ENCODE measurements at regions not wholly inside any gene's neighbourhood (a gene's known extent, or its start where the extent isn't known, plus 50 kb on each side); places are given as distances from the start of the nearest gene placed in this dataset.
"Not testable (repeated sequence)": the region's sequence is repeated elsewhere in the genome, so short reads cannot be mapped to it uniquely, and the experiment has no call there.

DNA sequence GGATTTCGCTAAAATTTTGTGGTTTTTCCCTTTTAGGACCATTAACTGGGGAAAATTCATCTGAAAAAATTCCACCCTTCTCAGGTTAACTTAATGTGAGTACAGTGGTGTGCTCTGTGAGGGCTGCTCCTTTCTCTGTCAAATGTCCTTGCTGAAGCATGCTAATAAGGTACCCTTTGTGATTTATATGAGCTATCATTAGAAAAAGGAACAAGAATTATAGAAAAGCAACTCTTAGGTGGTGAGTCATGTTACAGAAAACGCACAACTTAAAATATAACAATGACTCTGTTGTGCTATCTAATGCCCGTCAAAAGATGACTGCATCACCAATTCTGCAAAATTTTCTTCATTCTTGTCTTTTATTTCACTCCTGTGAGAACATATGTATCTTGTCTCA, 162.0 kb upstream of the MAGI2 start:
- Histone ChIP-seq H3K9ac (ENCODE audit: low read length in 5 of 5) (no peak overlapping the region), H3K4me3 (ENCODE audit: low read depth in 1 of 5, low read length in 5 of 5) (no peak overlapping the region), H3K27ac (ENCODE audit: low read depth, low read length) (no peak overlapping the region)

DNA sequence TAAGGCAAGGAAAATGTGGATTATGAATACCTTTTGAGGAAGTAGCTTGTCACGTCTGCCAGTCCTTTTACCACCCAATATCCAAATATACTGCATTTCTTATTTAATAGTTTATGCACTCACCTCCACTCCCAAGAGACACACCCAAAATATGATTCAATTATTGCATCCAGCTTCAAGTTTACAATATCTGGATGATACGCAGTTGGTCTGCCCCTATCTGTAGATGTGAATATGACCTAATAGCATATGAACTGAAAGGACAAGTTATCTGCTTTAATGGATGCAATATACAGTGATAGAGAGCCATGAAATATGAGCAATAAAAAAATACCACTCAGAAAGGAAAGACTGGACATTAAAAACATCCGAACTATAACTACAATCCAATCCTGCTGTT, 159.4 kb upstream of the MAGI2 start:
- H3K4me3 ChIP-seq (ENCODE audit: low read depth in 1 of 5, low read length in 5 of 5): no peak overlapping the region
- no peak overlapping the region for H3K27ac ChIP-seq (ENCODE audit: low read depth, low read length)
- H3K27me3 ChIP-seq (ENCODE audit: control insufficient read depth in 5 of 5, insufficient read depth in 4 of 5, low read length in 5 of 5): no peaks in the 10 kb centered on the region
- no peak overlapping the region for H3K9ac ChIP-seq (ENCODE audit: low read length in 5 of 5)
- no peaks in the 10 kb centered on the region for H3K9me3 ChIP-seq (ENCODE audit: control insufficient read depth in 5 of 5, low read length in 5 of 5)
- H3K36me3 ChIP-seq (ENCODE audit: control insufficient read depth in 5 of 5, insufficient read depth in 5 of 5, low read length in 5 of 5): no peaks in the 10 kb centered on the region
- H3K4me1 ChIP-seq (ENCODE audit: control insufficient read depth in 5 of 5, insufficient read depth in 5 of 5, low read length in 5 of 5): no peaks in the 10 kb centered on the region

More for the DNA sequence above, 162.0 kb upstream of the MAGI2 start:
- H3K9me3 ChIP-seq (ENCODE audit: control insufficient read depth in 5 of 5, low read length in 5 of 5): no peaks in the 10 kb centered on the region
- peaks cover 0 to 2% (median 0%) of the 10 kb centered on the region in 5 donors for H3K4me1 ChIP-seq (ENCODE audit: control insufficient read depth in 5 of 5, insufficient read depth in 5 of 5, low read length in 5 of 5)
- H3K36me3 ChIP-seq (ENCODE audit: control insufficient read depth in 5 of 5, insufficient read depth in 5 of 5, low read length in 5 of 5): no peaks in the 10 kb centered on the region
- no peaks in the 10 kb centered on the region for H3K27me3 ChIP-seq (ENCODE audit: control insufficient read depth in 5 of 5, insufficient read depth in 4 of 5, low read length in 5 of 5)

DNA sequence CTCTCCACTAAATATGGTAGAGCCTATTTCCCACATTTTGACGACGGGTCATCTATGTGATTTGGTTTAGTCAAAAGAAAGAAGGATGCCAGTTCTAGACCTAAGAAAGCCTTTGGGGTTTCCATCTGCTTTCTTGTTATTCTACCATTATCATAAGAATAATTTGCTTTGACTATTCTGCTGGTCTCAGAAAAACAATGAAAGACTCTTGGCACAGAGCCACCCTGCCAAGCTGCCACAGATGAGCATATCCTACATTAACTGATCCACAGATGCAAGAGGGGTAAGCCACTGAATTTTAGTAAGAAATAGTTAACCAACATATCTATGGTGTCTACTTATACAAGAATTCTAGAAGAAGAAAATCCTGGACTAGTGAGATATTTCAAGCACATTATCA, 158.6 kb upstream of the MAGI2 start:
- H3K4me3 ChIP-seq (ENCODE audit: low read depth in 1 of 5, low read length in 5 of 5): no peak overlapping the region
- H3K36me3 ChIP-seq (ENCODE audit: control insufficient read depth in 5 of 5, insufficient read depth in 5 of 5, low read length in 5 of 5): no peaks in the 10 kb centered on the region
- no peaks in the 10 kb centered on the region for H3K4me1 ChIP-seq (ENCODE audit: control insufficient read depth in 5 of 5, insufficient read depth in 5 of 5, low read length in 5 of 5)
- H3K27me3 ChIP-seq (ENCODE audit: control insufficient read depth in 5 of 5, insufficient read depth in 4 of 5, low read length in 5 of 5): no peaks in the 10 kb centered on the region
- H3K9ac ChIP-seq (ENCODE audit: low read length in 5 of 5): no peak overlapping the region
- no peak overlapping the region for H3K27ac ChIP-seq (ENCODE audit: low read depth, low read length)
- H3K9me3 ChIP-seq (ENCODE audit: control insufficient read depth in 5 of 5, low read length in 5 of 5): no peaks in the 10 kb centered on the region

DNA sequence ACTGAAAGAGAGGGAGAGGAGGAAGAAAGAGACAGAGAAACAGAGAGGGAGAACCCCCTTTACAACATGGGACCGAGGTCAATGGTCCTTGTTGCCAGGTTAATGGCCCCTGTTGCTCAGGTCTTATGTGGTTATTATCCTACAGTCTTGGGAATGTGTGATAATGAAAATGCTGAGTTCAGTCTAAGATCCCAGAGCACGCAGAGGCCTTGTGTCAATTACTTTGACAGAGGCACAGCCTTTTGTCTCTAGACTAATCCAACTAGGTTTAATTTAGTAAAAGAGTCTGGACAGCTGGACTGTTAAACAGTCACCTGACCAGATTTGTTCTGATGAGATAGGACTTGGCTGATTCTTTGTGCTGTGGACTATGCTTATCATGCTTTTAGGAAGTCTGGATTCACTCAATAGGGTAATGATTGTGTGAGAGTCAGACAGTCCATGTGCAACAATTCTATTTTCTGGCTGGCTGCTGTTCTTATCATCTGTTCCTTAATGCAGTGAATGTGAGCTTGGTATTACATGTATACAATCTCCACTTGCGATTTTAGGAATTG, 157.4 kb upstream of the MAGI2 start:
- Histone ChIP-seq H3K9me3 (ENCODE audit: control insufficient read depth in 5 of 5, low read length in 5 of 5) (no peaks in the 10 kb centered on the region), H3K4me3 (ENCODE audit: low read depth in 1 of 5, low read length in 5 of 5) (no peak overlapping the region), H3K9ac (ENCODE audit: low read length in 5 of 5) (no peak overlapping the region), H3K36me3 (ENCODE audit: control insufficient read depth in 5 of 5, insufficient read depth in 5 of 5, low read length in 5 of 5) (no peaks in the 10 kb centered on the region), H3K4me1 (ENCODE audit: control insufficient read depth in 5 of 5, insufficient read depth in 5 of 5, low read length in 5 of 5) (no peaks in the 10 kb centered on the region), H3K27ac (ENCODE audit: low read depth, low read length) (no peak overlapping the region), H3K27me3 (ENCODE audit: control insufficient read depth in 5 of 5, insufficient read depth in 4 of 5, low read length in 5 of 5) (no peaks in the 10 kb centered on the region)

DNA sequence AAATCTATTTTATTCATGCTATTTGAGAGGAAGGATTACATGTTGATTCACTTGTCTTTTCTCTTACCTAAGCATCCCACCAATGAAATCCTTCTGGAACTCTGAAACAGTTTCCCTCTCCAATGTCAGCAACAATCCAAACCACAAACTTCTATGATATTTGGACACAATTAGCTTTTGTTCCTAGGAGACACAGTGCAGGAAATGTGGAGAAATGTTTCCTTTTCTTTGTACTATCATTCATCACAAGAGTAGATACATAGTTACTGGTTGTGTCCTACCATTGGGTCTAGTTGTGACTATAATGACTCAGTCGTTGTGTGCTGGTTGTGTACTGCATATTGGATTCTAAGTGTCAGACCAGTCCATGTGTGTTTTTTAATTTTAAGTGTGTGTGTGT, 156.8 kb upstream of the MAGI2 start:
- no peak overlapping the region for H3K4me3 ChIP-seq (ENCODE audit: low read depth in 1 of 5, low read length in 5 of 5)
- H3K36me3 ChIP-seq (ENCODE audit: control insufficient read depth in 5 of 5, insufficient read depth in 5 of 5, low read length in 5 of 5): no peaks in the 10 kb centered on the region
- H3K27me3 ChIP-seq (ENCODE audit: control insufficient read depth in 5 of 5, insufficient read depth in 4 of 5, low read length in 5 of 5): no peaks in the 10 kb centered on the region
- no peaks in the 10 kb centered on the region for H3K9me3 ChIP-seq (ENCODE audit: control insufficient read depth in 5 of 5, low read length in 5 of 5)
- H3K4me1 ChIP-seq (ENCODE audit: control insufficient read depth in 5 of 5, insufficient read depth in 5 of 5, low read length in 5 of 5): no peaks in the 10 kb centered on the region
- no peak overlapping the region for H3K9ac ChIP-seq (ENCODE audit: low read length in 5 of 5)
- no peak overlapping the region for H3K27ac ChIP-seq (ENCODE audit: low read depth, low read length)

DNA sequence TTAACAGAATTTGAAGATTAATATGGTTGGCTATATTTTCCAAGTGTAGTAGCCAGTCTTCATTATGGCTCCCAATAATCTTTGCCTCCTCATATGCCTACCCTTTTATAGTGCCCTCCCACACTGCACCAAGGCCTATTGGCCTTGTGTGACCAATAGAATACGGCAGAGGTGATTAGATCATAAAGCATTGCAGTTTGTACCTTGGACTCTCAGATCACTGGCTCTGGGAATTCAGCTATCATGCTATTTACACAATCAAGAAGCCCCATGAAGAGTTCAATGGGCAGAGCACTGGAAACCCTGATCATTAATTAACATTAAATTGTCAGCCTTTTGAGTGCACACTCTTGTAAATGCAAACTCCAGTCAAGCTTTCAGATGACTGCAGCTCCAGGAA, 154.5 kb upstream of the MAGI2 start:
- Histone ChIP-seq H3K9ac (ENCODE audit: low read length in 5 of 5) (no peak overlapping the region), H3K9me3 (ENCODE audit: control insufficient read depth in 5 of 5, low read length in 5 of 5) (no peaks in the 10 kb centered on the region), H3K27me3 (ENCODE audit: control insufficient read depth in 5 of 5, insufficient read depth in 4 of 5, low read length in 5 of 5) (no peaks in the 10 kb centered on the region), H3K27ac (ENCODE audit: low read depth, low read length) (no peak overlapping the region), H3K4me3 (ENCODE audit: low read depth in 1 of 5, low read length in 5 of 5) (no peak overlapping the region), H3K4me1 (ENCODE audit: control insufficient read depth in 5 of 5, insufficient read depth in 5 of 5, low read length in 5 of 5) (no peaks in the 10 kb centered on the region), H3K36me3 (ENCODE audit: control insufficient read depth in 5 of 5, insufficient read depth in 5 of 5, low read length in 5 of 5) (no peaks in the 10 kb centered on the region)

DNA sequence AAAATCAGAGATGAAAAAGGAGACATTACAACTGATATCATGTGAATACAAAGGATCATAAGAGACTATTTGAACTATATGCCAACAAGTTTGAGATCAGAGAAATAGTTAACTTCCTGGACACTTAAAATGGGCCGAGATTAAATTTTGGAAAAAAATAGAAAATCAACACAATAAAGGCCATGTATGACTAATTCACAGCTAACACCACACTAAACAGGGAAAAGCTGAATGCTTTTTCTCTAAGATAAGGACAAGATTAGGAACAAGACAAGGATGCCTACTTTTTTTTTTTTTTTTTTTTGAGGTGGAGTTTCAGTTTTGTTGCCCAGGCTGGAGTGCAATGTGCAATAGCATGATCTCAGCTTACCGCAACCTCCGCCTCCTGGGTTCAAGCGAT, 151.4 kb upstream of the MAGI2 start:
- H3K27ac ChIP-seq (ENCODE audit: low read depth, low read length): no peak overlapping the region
- no peaks in the 10 kb centered on the region for H3K36me3 ChIP-seq (ENCODE audit: control insufficient read depth in 5 of 5, insufficient read depth in 5 of 5, low read length in 5 of 5)
- H3K9ac ChIP-seq (ENCODE audit: low read length in 5 of 5): no peak overlapping the region
- H3K4me3 ChIP-seq (ENCODE audit: low read depth in 1 of 5, low read length in 5 of 5): no peak overlapping the region
- no peaks in the 10 kb centered on the region for H3K27me3 ChIP-seq (ENCODE audit: control insufficient read depth in 5 of 5, insufficient read depth in 4 of 5, low read length in 5 of 5)
- no peaks in the 10 kb centered on the region for H3K9me3 ChIP-seq (ENCODE audit: control insufficient read depth in 5 of 5, low read length in 5 of 5)
- H3K4me1 ChIP-seq (ENCODE audit: control insufficient read depth in 5 of 5, insufficient read depth in 5 of 5, low read length in 5 of 5): peaks cover 0 to 5% (median 0%) of the 10 kb centered on the region in 5 donors

DNA sequence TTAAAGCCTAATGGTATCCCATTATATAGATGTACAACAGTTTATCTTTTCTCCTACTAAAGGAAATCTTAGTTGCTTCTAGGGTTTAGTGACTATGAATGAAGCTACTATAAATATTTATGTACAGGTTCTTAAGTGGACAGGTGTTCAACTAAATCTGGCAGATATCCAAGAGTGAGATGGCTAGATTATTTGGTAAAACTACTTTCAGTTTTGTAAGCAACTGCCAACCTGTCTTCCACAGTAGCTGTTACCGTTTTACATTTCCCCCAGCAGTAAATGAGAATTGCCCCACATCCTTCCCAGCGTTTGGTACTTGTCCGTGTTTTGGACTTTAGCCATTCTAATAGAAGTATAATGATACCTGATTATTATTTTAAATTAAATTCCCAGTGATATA, 144.9 kb upstream of the MAGI2 start:
- Histone ChIP-seq H3K4me1 (ENCODE audit: control insufficient read depth in 5 of 5, insufficient read depth in 5 of 5, low read length in 5 of 5) (peaks cover 0 to 12% (median 4%) of the 10 kb centered on the region in 5 donors), H3K4me3 (ENCODE audit: low read depth in 1 of 5, low read length in 5 of 5) (no peak overlapping the region), H3K36me3 (ENCODE audit: control insufficient read depth in 5 of 5, insufficient read depth in 5 of 5, low read length in 5 of 5) (no peaks in the 10 kb centered on the region), H3K9ac (ENCODE audit: low read length in 5 of 5) (no peak overlapping the region), H3K9me3 (ENCODE audit: control insufficient read depth in 5 of 5, low read length in 5 of 5) (no peaks in the 10 kb centered on the region), H3K27ac (ENCODE audit: low read depth, low read length) (no peak overlapping the region), H3K27me3 (ENCODE audit: control insufficient read depth in 5 of 5, insufficient read depth in 4 of 5, low read length in 5 of 5) (no peaks in the 10 kb centered on the region)

DNA sequence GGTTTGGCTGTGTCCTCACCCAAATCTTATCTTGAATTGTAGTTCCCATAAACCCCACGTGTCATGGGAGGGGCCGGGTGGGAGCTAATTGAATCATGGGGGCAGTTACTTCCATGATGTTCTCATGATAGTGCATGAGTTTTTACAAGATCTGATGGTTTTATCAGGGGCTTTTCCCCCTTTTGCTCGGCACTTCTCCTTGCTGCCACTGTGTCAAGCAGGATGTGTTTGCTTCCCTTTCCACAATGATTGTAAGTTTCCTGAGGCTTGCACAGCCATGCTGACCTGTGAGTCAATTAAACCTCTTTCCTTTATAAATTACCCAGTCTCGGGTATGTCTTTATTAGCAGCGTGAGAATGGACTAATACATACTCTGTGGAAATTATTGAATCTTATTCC, 141.2 kb upstream of the MAGI2 start:
- H3K9ac ChIP-seq (ENCODE audit: low read length in 5 of 5); H3K36me3 ChIP-seq (ENCODE audit: control insufficient read depth in 5 of 5, insufficient read depth in 5 of 5, low read length in 5 of 5); H3K27ac ChIP-seq (ENCODE audit: low read depth, low read length); H3K4me1 ChIP-seq (ENCODE audit: control insufficient read depth in 5 of 5, insufficient read depth in 5 of 5, low read length in 5 of 5); H3K9me3 ChIP-seq (ENCODE audit: control insufficient read depth in 5 of 5, low read length in 5 of 5); H3K27me3 ChIP-seq (ENCODE audit: control insufficient read depth in 5 of 5, insufficient read depth in 4 of 5, low read length in 5 of 5); H3K4me3 ChIP-seq (ENCODE audit: low read depth in 1 of 5, low read length in 5 of 5): not testable (repeated sequence)

DNA sequence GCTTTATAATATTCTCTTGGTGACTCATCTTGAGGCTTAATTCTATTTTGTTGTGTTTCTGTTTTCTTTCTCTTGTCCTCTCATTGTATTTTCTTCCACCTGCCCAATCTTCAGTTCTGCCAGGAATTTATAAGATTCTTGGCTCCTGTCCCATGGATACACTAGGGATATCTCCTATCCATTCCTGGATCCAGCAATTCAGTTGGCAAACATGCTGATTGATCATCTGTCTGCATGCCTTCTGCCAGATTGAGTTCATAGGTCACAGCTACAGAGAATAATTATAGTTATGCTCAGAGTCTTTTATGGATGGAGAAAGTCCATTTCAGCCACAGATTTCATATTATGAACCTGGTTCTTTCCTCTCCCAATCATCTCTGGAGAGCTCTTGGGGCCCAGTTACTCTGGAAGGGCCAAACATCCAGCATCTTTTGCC, 140.4 kb upstream of the MAGI2 start:
- H3K4me1 ChIP-seq (ENCODE audit: control insufficient read depth in 5 of 5, insufficient read depth in 5 of 5, low read length in 5 of 5): peaks cover 0 to 7% (median 4%) of the 10 kb centered on the region in 5 donors
- H3K27me3 ChIP-seq (ENCODE audit: control insufficient read depth in 5 of 5, insufficient read depth in 4 of 5, low read length in 5 of 5): no peaks in the 10 kb centered on the region

More for the DNA sequence above, 140.4 kb upstream of the MAGI2 start:
- Histone ChIP-seq H3K27ac (ENCODE audit: low read depth, low read length) (no peak overlapping the region), H3K4me3 (ENCODE audit: low read depth in 1 of 5, low read length in 5 of 5) (no peak overlapping the region), H3K9ac (ENCODE audit: low read length in 5 of 5) (no peak overlapping the region), H3K9me3 (ENCODE audit: control insufficient read depth in 5 of 5, low read length in 5 of 5) (no peaks in the 10 kb centered on the region), H3K36me3 (ENCODE audit: control insufficient read depth in 5 of 5, insufficient read depth in 5 of 5, low read length in 5 of 5) (no peaks in the 10 kb centered on the region)

Measured in subcutaneous abdominal adipose tissue (tissue), 5 donors.